ENCODE measurements at regions not wholly inside any gene's neighbourhood (a gene's known extent, or its start where the extent isn't known, plus 50 kb on each side); places are given as distances from the start of the nearest gene placed in this dataset.
"Not testable (repeated sequence)": the region's sequence is repeated elsewhere in the genome, so short reads cannot be mapped to it uniquely, and the experiment has no call there.

DNA sequence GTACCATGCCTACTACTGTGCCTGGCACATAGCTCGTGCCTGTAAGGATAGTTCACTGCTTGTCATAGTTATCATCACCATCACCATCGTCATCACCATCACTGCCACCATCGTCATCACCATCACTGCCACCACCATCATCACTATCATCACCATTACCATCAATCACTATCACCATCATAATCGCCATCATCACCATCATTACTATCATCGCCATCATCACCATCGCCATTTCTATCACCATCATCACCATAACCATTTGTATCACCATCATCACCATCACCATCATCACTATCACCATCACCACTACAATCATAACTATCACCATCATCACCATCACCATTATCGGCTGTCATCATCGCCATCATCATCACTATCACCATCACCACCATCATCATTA, 107.1 kb downstream of the TUBA3C start:
- no peak for DNase-seq (ENCODE audit: low read depth)
- no peaks in the 10 kb centered on the region for H3K27me3 ChIP-seq (ENCODE audit: control insufficient read depth, insufficient read depth, low read length)
- no peak overlapping the region for H3K4me3 ChIP-seq (ENCODE audit: low read depth, low read length)
- TF ChIP-seq, protein P1, sequence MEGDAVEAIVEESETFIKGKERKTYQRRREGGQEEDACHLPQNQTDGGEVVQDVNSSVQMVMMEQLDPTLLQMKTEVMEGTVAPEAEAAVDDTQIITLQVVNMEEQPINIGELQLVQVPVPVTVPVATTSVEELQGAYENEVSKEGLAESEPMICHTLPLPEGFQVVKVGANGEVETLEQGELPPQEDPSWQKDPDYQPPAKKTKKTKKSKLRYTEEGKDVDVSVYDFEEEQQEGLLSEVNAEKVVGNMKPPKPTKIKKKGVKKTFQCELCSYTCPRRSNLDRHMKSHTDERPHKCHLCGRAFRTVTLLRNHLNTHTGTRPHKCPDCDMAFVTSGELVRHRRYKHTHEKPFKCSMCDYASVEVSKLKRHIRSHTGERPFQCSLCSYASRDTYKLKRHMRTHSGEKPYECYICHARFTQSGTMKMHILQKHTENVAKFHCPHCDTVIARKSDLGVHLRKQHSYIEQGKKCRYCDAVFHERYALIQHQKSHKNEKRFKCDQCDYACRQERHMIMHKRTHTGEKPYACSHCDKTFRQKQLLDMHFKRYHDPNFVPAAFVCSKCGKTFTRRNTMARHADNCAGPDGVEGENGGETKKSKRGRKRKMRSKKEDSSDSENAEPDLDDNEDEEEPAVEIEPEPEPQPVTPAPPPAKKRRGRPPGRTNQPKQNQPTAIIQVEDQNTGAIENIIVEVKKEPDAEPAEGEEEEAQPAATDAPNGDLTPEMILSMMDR (IDR thresholded peaks at IDR 0.05; ENCODE audit: insufficient read depth, low read length, severe bottlenecking), result no peak
- no peak for FAIRE-seq
- no peaks in the 10 kb centered on the region for H3K36me3 ChIP-seq (ENCODE audit: control insufficient read depth, insufficient read depth, low read length)

DNA sequence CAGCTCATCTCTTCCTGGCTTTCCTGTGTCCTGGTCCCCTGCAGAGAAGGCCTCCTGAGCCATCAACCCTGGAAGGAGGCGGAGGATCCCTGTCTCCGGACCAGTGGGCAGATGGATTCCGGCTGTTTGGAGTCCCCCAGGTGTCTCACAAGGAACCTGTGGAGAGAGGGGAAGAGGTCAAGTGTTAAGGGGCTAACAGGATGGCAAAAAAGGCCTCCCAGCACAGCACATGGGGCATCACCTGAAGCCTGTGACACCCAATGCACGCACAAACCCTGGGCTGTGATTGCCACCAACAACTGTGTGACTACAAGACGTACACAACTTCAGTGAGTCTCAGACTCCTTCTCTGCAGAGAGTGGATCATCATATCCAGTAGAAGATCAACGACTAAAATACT, 107.5 kb downstream of the TUBA3C start:
- not testable (repeated sequence) for H3K27me3 ChIP-seq (ENCODE audit: control insufficient read depth, insufficient read depth, low read length); H3K36me3 ChIP-seq (ENCODE audit: control insufficient read depth, insufficient read depth, low read length); H3K4me3 ChIP-seq (ENCODE audit: low read depth, low read length); DNase-seq (ENCODE audit: low read depth)
- peak; percentile 100 for FAIRE-seq

DNA sequence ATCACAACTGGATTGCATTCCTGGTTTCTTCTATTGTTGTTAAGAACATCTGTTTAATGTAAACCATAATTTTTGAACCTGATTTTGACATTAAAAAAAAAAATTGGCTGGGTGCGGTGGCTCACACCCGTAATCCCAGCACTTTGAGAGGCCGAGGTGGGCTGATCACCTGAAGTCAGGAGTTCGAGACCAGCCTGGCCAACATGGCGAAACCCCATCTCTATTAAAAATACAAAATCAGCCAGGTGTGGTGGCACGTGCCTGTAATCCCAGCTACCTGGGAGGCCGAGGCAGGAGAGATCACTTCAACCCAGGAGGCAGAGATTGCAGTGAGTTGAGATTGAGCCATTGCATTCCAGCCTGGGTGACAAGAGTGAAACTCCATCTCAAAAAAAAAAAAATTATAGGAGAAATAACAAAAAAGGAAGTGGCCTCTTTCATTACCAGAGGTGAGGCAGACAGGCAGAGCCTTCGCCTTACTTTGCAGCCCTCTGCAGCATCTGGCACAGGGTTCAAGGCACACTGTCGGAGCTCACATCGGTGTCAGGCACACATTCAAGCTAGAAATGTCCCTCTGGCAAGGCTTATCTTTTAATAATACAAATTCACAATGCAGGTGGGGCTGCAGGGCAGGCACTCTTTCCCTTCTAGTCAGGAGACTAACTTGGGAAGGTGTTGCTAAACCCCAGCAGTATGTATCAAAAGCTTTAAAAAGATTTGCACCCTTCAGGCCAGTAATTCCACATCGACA, 108.5 kb downstream of the TUBA3C start:
- DNase-seq (ENCODE audit: low read depth); H3K4me3 ChIP-seq (ENCODE audit: low read depth, low read length); H3K36me3 ChIP-seq (ENCODE audit: control insufficient read depth, insufficient read depth, low read length); H3K27me3 ChIP-seq (ENCODE audit: control insufficient read depth, insufficient read depth, low read length); FAIRE-seq: not testable (repeated sequence)

DNA sequence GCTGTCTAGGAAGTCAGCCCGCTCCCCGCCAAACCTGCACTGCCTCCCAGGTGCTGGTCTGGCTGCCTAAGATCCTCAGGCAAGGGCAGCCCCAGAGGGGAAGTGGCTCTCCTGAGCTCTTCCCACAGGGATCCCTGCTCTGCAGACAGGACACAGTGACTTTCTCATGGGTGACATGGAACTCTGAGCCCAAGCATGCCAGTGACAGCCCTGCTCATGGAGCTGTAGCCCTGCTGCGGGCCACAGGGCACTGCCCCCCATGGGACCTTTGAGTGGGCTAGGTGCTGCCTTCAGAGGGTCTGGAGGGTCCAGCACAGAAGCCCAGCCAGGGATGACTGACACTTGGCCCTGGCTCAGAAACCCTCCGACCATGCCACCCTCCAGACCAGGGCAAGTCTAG, 109.1 kb downstream of the TUBA3C start:
- H3K4me3 ChIP-seq (ENCODE audit: low read depth, low read length), result no peak overlapping the region
- DNase-seq (ENCODE audit: low read depth) (no peak), FAIRE-seq (no peak)
- no peaks in the 10 kb centered on the region for H3K27me3 ChIP-seq (ENCODE audit: control insufficient read depth, insufficient read depth, low read length)
- TF ChIP-seq, protein P1 (IDR thresholded peaks at IDR 0.05; ENCODE audit: insufficient read depth, low read length, severe bottlenecking), result no peak
- no peaks in the 10 kb centered on the region for H3K36me3 ChIP-seq (ENCODE audit: control insufficient read depth, insufficient read depth, low read length)

DNA sequence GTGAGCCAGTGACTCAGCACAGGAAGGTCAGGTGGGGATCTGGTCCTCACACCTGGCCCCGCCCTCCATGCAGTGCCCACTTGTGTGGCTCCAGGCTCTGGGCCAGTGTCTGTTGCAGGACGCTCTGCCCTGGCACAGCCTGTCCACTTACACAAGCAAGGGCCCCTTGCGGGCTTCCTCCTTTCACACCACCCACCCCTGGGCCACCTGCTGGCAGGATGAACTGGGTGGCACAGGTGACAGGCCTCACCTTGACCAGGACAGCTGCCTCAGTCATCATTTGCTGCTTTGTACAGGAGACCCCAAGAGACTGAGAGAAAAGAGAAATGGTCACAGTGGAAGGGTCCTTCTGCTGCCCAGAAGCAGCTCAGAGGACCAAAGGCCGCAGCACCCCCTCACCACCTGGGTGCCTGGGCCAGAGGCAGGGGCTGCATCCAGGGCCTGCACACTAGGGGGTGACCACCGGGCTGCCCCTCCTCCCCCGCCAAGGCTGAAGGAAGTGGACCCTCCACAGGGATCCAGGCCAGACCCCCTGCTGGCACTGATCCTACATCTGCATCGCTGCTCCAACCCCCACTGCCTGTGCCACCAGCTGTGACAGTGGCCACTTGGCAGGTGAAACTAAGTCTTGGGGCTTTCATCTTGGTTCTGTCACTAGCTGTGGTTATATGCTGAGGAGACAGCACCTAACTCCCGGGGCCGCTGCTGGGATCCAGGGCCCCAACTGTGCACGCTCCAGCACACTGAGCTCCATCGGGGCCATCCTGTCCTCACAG, 110.3 kb downstream of the TUBA3C start:
- DNase-seq (ENCODE audit: low read depth) (no peak), FAIRE-seq (peak; percentile 93)
- Histone ChIP-seq H3K36me3 (ENCODE audit: control insufficient read depth, insufficient read depth, low read length) (no peaks in the 10 kb centered on the region), H3K27me3 (ENCODE audit: control insufficient read depth, insufficient read depth, low read length) (no peaks in the 10 kb centered on the region), H3K4me3 (ENCODE audit: low read depth, low read length) (no peak overlapping the region)
- TF ChIP-seq, protein P1 (IDR thresholded peaks at IDR 0.05; ENCODE audit: insufficient read depth, low read length, severe bottlenecking), result no peak

DNA sequence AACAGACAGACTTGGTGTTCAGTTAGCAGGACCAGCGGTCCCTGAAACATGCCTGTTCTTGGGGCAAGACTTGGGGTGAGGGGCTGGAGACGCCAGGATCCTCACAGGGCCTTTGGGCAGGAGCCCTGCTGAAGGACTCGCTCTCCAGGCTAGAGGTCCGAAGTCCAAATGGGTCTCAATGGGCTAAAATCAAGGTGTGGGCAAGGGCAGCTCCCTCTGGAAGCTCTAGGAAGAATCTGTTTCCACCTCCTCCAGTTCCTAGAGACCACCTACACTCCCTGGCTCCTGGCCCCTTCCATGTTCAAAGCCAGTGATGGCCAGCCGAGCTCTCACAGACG, 111.3 kb downstream of the TUBA3C start:
- Histone ChIP-seq H3K27me3 (ENCODE audit: control insufficient read depth, insufficient read depth, low read length) (no peaks in the 10 kb centered on the region), H3K4me3 (ENCODE audit: low read depth, low read length) (no peak overlapping the region), H3K36me3 (ENCODE audit: control insufficient read depth, insufficient read depth, low read length) (no peaks in the 10 kb centered on the region)
- DNase-seq (ENCODE audit: low read depth) (no peak), FAIRE-seq (no peak)
- TF ChIP-seq, protein P1 (IDR thresholded peaks at IDR 0.05; ENCODE audit: insufficient read depth, low read length, severe bottlenecking), result no peak

Data from bronchial epithelial cell (primary cell).